ENCODE measurements at regions not wholly inside any gene's neighbourhood (a gene's known extent, or its start where the extent isn't known, plus 50 kb on each side); places are given as distances from the start of the nearest gene placed in this dataset.
A peak's percentile ranks its signal among the peaks of the same experiment; 100 is the strongest.

- Mint-ChIP-seq H3K4me1 (peaks cover 11% of the 10 kb centered on the region), H3K27me3 (ENCODE audit: low read depth) (peaks cover 52% of the 10 kb centered on the region), H3K36me3 (ENCODE audit: low read depth) (peaks cover 3% of the 10 kb centered on the region), H3K4me3 (peak overlapping the region; percentile 82), H3K27ac (ENCODE audit: unreplicated experiment) (no peak overlapping the region), H3K9me3 (peaks cover 4% of the 10 kb centered on the region)
- no peak for DNase-seq (ENCODE audit: low read depth, low spot score)
- no peak for TF ChIP-seq CTCF (conservative IDR thresholded peaks at IDR 0.05)
Measured at GRCh38 chr15:29968895-29969561, 113.7 kb upstream of the GOLGA8J start.

DNA sequence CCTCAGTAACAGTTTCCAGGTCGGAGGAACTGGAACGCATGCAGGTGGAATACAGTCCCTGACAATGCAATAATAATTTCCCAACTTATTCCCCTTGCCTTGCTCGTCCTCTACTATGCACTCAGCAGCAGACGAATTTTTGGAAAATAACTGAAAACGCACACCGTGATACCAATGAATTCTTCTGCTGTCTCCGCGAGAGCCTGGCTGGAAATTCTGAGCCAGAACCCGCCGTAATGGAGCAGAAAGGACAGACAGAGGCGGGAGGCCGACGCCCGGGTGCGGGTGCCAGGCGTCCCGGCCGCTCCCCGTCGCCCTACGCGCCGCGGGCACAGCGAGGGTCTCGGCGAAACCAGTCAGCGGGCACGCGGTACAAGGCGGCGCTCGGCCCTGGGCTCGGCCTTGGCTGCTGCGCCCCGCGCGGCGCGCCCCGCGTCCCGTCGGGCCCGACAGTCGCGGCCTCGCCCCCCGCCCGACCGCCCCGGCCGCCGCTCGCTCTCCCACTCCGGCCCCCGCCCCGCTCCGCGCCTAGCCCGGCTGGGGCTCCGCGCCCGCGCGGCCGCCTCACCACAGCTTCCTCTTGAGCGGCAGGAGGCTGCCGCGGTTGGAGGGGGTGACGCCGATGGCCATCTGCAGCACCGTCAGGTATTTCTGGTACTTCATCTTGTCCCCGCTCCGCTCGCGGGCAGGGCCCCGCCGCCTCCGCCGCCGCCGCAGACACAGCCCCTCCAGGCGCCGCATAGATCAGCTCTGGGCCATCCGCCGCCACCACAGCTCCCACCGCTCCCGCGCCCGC, 114.5 kb upstream of the GOLGA8J start:
- peaks cover 11% of the 10 kb centered on the region for H3K4me1 Mint-ChIP-seq
- H3K27ac Mint-ChIP-seq (ENCODE audit: unreplicated experiment) = no peak overlapping the region
- peaks cover 4% of the 10 kb centered on the region for H3K9me3 Mint-ChIP-seq
- peaks cover 54% of the 10 kb centered on the region for H3K27me3 Mint-ChIP-seq (ENCODE audit: low read depth)
- DNase-seq (ENCODE audit: low read depth, low spot score) = peak; percentile 14
- peaks cover 3% of the 10 kb centered on the region for H3K36me3 Mint-ChIP-seq (ENCODE audit: low read depth)
- no peak for TF ChIP-seq CTCF (conservative IDR thresholded peaks at IDR 0.05)
- peak overlapping the region; percentile 79 for H3K4me3 Mint-ChIP-seq

- Mint-ChIP-seq H3K27ac (ENCODE audit: unreplicated experiment) (no peak overlapping the region), H3K36me3 (ENCODE audit: low read depth) (no peaks in the 10 kb centered on the region), H3K9me3 (no peaks in the 10 kb centered on the region), H3K4me1 (peaks cover 8% of the 10 kb centered on the region), H3K4me3 (no peak overlapping the region), H3K27me3 (ENCODE audit: low read depth) (peaks cover 30% of the 10 kb centered on the region)
- no peak for DNase-seq (ENCODE audit: low read depth, low spot score)
- TF ChIP-seq CTCF (conservative IDR thresholded peaks at IDR 0.05) = no peak
Measured at GRCh38 chr15:29962407-29962806, 120.3 kb upstream of the GOLGA8J start.

- H3K36me3 Mint-ChIP-seq (ENCODE audit: low read depth) = no peaks in the 10 kb centered on the region
- no peak for TF ChIP-seq CTCF (conservative IDR thresholded peaks at IDR 0.05)
- H3K27me3 Mint-ChIP-seq (ENCODE audit: low read depth) = peaks cover 11% of the 10 kb centered on the region
- H3K4me1 Mint-ChIP-seq = peaks cover 8% of the 10 kb centered on the region
- H3K9me3 Mint-ChIP-seq = no peaks in the 10 kb centered on the region
- DNase-seq (ENCODE audit: low read depth, low spot score) = no peak
- no peak overlapping the region for H3K27ac Mint-ChIP-seq (ENCODE audit: unreplicated experiment)
- H3K4me3 Mint-ChIP-seq = no peak overlapping the region
Measured at GRCh38 chr15:29959384-29960137, 123.2 kb upstream of the GOLGA8J start.

DNA sequence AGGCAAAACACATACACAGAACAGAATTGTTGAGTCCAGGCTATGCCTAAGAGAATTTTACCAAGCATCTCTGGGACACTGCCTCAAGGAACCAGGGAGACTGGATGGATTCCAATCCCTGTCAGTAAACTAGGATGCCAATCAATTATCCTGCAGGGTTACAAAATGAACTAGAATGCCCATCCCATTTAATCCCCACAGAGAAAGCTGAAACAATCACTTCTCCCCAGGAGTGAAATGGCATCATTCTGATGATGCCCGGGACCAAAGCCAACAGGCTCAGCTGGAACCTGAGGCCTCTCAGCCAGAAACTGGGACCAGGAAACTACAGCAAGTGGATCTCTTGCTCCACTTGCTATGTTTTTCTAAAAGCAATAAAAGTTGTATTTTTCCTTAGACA, 130.0 kb upstream of the TJP1 start:
- Mint-ChIP-seq H3K4me3 (no peak overlapping the region), H3K9me3 (no peaks in the 10 kb centered on the region), H3K36me3 (ENCODE audit: low read depth) (no peaks in the 10 kb centered on the region), H3K27ac (ENCODE audit: unreplicated experiment) (no peak overlapping the region), H3K27me3 (ENCODE audit: low read depth) (peaks cover 2% of the 10 kb centered on the region), H3K4me1 (no peaks in the 10 kb centered on the region)
- no peak for TF ChIP-seq CTCF (conservative IDR thresholded peaks at IDR 0.05)
- DNase-seq (ENCODE audit: low read depth, low spot score) = no peak

All from neural crest cell (in vitro differentiated cells).